NCI-H1105 (cell line): ENCODE measurements at regions not wholly inside any gene's neighbourhood (a gene's known extent, or its start where the extent isn't known, plus 50 kb on each side); places are given as distances from the start of the nearest gene placed in this dataset.
"Not testable (repeated sequence)": the region's sequence is repeated elsewhere in the genome, so short reads cannot be mapped to it uniquely, and the experiment has no call there.

Experiments used
- DNase-seq: peaks from one replicate; lab custom pipeline; 2025; lab: John Stamatoyannopoulos, UW

DNA sequence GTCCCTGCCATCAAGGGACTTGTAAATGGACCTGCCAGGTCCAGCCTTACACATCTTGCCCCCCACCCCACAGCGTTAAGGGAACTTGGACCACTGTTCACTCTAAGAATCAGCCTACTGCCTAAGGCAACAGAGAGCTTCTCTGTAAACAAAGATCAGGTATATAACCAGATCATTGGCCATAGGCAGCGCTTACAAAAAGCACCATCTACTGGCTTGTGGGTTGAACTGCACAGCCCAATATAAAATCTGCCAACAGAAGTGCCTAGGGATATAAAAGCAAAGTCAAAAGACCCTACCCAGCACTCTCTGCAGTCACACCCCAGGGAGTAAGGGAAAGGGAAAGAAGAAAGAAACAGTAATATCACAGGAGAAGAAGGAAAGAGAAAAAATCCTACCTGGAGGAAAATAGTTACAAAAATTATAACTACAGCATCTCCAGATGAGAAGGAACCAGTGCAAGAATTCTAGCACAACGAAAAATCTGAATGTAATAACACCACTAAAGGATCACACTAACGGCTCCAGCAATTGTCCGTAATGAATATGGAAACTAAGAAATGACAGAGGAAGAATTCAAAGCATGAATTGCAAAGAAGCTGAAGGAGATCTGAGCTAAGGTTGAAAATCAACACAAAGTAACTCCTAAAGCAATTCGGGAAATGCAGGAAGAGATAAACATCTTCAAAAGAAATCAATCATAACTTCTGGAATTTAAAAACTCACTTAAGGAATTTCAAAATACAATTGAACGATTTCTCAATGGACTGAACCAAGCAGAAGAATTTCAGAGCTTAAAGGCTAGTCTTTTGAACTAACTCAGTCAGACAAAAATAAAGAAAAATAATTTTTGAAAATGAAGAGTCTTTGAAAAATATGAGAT, 95.2 kb upstream of the PCED1B start:
- DNase-seq = peak; percentile 51

DNA sequence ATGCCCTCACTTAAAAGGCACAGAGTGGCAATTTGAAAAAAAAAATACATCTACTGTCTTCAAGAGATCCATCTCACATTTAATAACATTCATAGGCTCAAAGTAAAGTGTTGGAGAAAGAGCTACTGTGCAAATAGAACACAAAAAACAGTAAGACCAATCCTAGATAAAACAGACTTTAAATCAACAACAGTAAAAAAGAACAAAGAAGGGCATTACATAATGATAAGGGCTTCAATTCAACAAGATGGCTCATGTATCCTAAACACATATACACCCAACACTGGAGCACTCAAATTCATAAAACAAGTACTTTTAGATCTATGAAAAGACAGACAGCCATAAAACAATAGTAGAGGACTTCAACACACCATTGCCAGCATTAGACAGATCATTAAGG, 93.6 kb upstream of the PCED1B start:
- DNase-seq = no peak

DNA sequence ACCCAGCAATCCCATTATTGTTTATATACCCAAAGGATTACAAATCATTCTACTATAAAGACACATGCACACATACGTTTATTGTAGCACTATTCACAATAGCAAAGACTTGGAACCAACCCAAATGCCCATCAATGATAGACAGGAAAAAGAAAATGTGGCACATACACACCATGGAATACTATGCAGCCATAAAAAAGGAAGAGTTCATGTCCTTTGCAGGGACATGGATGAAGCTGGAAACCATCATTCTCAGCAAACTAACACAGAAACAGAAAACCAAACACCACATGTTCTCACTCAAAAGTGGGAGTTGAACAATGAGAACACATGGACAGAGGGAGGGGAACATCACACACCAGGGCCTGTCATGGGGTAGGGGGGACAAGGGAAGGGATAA, 91.3 kb upstream of the PCED1B start:
- DNase-seq = not testable (repeated sequence)

DNA sequence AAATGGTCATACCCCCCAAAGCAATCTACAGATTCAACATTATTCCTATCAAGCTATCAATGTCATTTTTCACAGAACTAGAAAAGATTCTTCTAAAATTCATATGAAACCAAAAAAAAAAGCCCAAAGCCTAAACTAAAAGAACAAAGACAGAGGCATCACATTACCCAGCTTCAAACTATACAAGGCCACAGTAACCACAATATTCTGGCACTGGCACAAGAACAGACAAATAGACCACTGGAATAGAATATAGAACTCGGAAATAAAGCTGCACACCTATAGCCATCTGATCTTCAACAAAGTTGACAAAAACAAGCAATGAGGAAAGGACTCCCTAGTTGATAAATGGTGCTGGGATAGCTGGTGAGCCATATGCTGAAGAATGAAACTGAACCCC, 89.2 kb upstream of the PCED1B start:
- no peak for DNase-seq

DNA sequence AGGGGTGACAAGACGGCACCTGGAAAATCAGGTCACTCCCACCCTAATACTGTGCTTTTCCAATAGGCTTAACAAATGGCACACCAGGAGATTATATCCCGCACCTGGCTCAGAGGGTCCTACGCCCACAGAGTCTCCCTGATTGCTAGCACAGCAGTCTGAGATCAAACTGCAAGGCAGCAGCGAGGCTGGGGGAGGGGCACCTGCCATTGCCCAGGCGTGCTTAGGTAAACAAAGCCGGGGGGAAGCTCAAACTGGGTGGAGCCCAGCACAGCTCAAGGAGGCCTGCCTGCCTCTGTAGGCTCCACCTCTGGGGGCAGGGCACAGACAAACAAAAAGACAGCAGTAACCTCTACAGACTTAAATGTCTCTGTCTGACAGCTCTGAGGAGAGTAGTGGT, 87.4 kb upstream of the PCED1B start:
- DNase-seq = not testable (repeated sequence)

DNA sequence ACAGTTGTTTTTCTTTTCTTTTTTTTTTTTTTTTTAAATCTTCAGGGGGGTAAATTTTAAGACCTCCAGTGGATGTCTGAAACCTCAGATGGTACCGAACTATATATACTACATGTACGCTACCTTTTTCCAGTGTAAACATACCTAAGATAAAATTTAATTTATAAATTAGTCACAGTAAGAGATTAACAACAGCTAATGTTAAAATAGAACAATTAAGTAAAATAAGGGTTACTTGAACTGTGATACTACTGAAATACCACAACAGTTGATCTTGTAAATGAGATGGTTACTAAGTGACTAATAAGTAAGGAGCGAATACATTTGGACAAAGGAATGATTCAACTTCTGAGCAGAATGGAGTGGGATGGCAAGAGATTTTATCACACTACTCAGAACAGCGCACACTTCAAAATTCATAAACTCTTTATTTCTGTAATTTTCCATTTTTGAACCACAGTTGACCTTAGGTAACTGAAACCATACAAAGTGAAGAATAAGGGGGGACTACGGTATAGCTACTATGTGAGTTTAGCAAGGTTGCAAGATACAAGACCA, 80.5 kb upstream of the PCED1B start:
- DNase-seq = no peak

DNA sequence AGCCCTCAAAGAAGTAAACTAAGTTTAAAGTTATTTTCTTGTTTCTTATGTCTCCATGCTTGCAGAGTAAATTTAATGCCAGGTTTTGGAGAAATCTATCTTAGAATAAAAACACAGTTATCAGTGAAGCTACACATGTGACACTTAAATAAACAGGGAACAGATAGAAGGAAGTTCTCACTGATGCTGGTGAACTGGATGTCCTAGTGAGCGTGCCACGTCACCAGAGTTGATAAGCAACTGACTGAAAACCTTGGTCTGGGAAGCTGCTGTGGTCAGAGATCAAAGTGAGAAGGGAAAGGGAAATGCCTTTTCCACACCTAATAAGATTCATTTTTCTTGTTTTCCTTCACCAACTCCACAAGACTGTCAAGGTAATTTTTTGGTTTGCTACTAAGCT, 74.8 kb upstream of the PCED1B start:
- no peak for DNase-seq

DNA sequence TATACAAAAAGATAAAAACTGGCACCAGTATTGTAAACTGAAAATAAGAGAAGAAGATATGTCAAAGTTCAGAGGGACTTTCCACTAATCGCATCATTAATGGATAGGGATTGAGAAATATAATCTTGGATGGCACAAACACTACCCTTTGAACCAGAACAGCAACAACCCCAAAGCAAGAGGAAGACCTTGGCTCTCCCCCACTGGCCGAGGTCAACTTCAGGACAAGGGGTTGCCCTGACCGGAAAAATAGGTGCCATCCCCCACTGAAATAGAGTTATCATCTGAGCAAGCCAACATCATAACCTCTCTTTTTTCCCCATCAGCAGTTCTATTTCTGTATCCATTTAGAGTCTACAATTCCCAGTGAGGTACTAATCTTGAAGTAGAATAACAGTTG, 72.4 kb upstream of the PCED1B start:
- DNase-seq = no peak

DNA sequence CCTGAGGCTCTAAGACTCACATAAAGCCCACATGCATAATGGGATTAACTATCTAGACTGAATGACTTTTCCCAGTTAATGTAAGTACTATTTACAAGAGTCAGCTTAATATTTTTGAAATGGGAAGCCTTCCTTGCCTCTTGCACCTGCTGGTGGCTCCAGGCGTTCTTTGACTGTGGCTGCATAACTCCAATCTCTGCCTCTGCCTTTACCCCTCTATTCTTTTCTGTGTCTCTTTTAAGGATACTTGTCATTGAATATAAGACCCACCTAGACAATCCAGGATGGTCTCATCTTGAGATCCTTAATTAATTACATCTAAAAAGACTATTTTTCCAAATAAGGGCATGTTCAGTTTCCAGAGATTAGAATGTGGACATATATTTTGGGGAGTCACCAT, 66.9 kb upstream of the PCED1B start:
- DNase-seq = no peak

DNA sequence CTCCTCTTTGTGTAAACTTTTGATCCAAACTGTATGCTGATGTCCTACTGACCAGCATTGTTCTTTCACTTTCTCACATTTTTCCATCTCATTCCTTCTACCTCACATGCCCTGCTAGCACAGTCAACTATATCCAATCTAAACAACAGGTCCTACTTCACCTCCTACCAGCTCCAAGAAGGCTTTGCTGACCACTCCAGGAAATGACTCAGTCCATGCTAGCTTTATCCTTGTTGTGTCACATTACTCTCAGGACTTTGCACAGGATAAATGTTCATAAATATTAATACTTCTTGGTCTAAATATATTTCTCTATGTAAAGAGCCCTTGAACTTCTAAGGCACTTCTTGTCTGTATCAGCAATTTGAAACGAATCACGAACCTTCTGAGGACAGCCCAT, 64.9 kb upstream of the PCED1B start:
- DNase-seq = no peak

DNA sequence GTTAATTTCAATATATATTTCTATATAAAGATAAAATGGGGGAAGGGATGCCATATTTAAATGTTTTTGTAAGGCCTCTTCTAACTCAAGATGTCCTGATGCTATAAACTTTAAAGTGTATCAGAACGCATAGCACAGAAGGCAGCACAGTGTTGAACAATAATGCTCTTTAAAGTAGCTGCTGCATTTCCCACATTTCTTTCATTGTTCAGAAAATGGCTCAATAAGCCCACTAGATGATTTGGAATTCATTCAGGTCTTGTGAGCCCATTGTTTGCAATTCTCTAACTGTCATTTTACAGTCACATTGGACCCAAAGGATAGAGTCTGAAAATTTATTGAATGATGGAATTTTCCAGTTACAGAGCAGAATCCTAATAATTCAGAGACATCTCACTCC, 64.0 kb upstream of the PCED1B start:
- no peak for DNase-seq

DNA sequence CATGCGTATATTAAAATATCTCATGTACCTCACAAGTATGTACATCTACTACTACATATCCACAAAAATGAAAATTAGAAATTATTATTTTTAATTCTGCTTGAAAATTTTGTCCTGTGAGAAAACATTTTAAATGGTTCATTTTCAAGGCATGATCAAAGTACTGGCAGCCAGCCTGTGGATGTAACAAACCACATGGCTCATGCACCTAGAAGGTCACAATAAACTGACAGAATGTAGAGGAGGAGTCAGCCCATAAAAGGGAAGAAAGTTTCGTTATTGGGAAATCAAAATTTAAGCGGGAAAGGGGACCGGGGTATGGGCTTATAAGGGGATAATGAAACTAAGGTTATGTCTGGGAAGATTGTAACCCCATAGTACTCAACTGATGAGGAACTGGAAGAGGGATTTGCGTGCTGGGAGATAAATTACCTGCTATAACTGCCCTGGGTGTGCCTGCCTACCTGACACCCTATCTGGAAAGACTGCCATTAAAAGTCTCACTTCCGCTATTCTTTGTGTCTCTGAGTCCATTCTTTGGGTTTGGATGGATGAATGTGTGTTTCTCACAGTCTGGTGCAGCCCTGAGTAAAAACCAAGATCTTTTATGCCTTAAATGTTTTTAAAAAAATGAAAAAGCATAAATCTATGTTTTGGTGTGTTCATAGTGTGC, 62.2 kb upstream of the PCED1B start:
- no peak for DNase-seq

DNA sequence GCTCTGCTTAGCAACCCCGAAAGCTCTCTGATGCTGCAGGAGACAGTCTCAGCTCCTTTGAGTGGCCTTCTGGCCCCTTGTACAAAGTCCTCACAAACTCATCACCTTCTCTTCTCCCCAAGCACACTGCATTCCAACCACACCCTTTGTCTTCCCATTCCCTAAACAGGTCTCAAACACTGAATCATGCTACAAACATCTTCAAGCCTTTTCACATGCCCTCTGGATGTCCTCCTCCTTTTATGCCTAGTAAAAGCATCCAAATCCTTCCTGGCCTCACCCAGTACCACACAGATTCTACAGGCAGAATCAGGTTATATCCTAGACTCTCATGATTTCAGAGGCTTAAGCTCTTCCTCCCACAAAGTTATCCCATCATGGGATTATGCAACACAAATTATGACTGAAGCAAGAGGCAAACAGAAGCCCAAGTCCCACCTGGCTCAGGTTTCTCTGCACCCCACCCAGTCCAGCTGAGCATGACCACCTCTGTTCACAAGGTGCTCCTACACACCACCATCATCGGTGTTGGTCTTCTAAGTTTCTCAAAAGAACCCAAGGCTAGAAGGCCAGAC, 61.4 kb upstream of the PCED1B start:
- no peak for DNase-seq

DNA sequence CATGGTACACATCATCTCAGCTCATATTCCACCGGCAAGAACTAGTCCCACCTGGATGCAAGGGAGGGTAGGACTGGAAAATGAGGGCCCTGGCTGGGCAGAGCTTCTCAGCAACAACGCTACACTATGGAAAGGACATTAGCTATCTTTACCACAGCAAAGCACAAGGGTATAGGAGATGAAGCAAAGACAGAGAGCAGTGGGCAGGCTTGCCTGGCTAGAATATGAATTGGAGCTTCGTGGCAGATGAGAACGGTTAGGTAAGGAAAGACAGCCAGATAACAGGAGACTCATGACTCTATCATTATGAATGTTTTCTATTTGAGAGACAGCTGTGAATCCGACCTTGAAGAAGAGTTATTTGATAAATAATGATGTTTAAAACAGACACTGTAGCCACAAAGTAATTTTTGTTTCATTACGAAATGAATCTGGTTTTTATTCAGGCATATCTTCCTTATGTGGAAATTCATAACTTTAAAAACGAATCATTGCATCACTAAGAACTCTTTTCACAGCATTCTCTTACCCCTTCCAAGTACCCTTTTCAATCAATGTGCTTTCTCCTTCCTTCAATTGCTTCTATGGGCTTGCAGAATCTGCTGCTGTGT, 59.1 kb upstream of the PCED1B start:
- no peak for DNase-seq

DNA sequence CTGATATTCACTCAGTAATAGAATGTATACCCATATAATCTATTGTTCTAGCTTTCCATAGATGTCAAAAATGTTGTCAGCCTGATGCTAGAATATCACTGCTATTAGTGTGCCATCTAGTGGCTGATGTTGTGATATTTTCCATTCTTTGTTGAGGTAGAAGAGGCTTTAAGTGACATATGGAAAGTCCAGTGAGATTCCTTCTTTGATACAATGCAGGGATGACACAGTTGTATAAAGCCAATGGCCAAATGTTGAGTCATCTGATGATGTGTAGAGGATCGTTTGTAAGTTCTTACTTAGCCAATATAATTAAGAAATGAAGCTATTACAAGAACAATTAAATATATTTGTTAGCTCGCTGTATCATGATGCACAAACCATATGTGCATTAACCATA, 58.1 kb upstream of the PCED1B start:
- DNase-seq = peak; percentile 46

DNA sequence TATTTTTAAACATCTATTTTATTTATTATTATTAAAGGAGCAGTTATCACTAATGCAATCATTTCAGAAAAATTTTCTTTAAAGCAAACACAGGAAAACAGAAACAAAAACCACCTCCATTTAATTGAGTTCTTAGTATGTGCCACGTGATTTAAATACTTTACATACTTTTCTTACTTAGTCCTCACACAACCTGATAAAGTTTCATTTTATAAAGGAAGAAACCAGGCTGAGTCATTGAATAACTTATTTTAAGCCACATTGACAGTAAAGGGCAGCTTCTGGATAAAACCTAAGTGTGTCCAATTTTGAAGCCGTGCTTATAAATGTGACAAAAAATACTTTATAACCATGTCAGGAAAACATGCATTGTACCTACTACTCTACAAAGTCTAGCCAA, 57.1 kb upstream of the PCED1B start:
- no peak for DNase-seq

DNA sequence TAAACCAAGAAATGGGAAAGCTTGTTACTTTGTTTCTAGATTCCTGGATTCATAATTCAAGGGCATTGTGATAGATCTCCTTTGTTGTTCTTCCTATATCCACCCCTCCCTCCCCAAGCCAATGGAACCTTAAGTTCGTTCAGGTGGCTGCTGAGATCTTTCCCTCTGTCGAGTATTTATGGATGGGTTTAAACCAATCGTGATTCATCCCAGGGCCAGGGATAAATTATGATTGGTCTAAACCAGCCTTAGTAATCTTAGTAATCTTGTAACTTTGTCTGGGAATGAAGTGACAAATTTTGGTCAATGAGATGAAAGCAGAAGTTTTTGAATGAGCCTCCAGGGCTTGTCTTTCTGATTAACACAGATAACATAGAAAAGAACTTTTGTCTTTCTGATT, 56.1 kb upstream of the PCED1B start:
- no peak for DNase-seq

DNA sequence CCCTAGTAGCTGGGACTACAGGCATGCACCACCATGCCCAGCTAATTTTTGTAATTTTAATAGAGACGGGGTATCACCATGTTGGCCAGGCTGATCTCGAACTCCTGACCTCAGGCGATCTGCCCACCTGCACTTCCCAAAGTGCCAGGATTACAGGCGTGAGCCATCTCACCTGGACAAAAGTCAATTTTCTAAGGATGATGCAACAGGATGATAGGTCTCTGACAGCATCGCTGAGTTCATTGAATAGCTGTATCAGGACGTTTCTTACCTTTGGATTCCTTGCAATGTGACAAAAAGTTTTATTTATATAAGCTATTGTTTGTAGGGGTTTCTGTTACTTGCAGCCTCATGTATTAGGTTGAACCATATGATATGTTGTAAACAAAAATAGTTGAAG, 55.5 kb upstream of the PCED1B start:
- no peak for DNase-seq

DNA sequence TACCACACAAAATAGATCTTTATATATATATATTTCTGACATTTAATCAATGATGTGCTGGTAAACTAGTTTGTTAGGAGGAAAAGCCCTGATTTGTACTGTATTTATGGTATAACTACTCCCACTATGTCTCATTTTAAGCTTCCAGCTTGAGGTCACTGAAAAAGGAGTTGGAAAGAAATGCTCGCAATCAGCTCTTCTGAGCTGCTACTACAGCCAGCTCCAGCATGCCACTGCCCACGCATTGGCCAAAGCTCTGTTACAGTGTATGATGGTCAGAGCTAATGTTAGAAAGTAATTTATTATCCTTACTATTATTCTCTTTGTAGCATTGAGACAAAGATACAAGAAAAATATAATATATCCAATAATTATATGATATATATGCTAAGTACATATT, 55.0 kb upstream of the PCED1B start:
- DNase-seq = no peak

DNA sequence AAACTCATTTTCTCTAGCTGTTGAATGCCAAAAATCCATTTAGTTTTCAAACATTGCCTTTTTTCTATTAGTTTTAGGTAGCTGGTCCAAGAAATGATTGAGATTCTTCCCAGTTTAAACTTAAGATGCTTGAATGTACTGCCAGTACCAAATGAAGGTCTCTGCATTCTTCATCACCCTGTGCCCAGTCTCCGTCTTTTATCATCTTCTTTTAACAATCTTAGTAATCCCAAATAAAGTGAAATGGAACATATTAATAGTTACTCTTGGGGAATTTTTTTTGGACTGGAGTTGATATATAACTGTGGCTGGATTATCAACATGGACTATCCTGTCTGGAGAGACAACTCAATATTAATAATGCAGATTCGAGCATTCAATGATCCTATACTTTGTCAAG, 54.1 kb upstream of the PCED1B start:
- no peak for DNase-seq

DNA sequence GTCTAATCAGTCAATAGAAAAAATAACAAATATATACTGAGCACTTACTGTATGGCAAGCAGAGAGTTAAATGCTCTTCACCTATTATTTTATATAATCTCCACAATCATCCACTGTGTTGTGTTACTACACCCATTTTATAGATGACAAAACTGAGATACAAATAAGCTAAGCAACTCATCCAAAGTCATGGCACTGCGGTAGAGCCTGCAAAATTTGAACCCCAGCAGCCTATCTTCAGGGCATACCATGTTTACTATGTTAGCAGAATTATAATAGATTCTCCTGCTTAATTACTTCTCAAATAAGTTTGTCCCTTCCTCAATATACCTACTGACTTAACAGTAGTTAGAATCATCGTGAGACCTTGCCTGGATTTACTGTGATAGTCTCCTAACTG, 53.6 kb upstream of the PCED1B start:
- DNase-seq = no peak

DNA sequence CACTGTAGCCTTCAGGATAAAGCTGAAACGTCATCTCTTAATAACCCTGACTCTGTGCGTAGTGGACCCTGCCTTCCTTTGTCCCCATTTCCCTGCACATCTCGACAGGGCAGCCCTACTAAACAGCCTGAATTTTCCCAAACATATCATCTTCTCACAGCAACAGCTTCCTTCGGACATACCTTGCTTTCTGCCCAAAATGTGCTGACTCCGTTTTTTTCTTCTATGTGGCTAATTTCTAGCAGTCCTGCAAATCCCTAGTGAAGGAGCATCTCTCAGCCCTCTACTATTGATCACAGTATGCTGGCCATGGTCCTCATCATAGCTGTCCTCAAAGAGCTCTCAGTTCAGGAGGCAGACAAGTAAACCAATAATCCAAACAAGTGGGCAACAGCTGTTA, 53.1 kb upstream of the PCED1B start:
- no peak for DNase-seq
